GM21825 (cell line): ENCODE measurements at regions not wholly inside any gene's neighbourhood (a gene's known extent, or its start where the extent isn't known, plus 50 kb on each side); places are given as distances from the start of the nearest gene placed in this dataset.

Source experiments
- ATAC-seq: cut with Tn5 transposase; IDR thresholded peaks from one replicate; pipeline ENCODE4 v1.9.1; 2021; ENCODE audit warnings: mild to moderate bottlenecking, moderate library complexity; ENCODE audit not compliant: unreplicated experiment

DNA sequence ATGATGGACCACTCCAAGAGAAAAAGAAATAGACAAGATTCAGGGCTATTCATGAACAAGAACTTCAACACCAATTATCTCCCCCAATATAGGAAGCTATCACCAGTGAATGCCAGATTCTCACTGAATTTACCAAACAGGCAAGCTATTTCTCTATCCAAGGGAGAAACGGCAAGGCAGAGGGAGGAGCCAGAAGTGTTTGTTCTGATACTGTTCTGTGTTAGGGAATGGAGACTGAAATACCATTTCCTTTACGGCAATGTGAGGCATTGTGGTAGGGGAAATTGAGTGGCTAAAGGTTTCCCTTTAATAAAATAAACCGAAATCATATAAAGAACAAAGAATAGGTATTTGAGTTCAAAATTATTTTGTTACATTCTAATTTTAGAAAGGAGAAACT is 68.0 kb upstream of the ALDH1A1 start:
- no peak for ATAC-seq

DNA sequence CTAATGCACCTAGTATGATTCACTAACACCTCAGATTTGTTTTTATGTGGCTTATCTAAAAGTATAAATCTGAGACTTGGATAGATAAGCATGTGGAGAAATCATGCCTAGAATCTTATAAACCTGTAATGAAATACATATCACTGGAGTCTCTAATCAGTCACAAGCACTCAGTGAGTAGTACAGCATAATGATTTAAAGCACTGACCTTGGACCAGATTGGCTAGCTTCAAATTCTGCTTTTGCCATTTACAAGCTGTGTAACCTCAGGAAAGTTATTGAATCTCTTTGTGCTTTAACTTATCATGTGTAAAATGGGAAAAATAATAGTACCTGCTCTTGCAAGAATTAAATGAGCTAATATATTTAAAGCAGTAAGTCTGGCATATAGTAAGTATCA is 61.2 kb upstream of the ALDH1A1 start:
- no peak for ATAC-seq

DNA sequence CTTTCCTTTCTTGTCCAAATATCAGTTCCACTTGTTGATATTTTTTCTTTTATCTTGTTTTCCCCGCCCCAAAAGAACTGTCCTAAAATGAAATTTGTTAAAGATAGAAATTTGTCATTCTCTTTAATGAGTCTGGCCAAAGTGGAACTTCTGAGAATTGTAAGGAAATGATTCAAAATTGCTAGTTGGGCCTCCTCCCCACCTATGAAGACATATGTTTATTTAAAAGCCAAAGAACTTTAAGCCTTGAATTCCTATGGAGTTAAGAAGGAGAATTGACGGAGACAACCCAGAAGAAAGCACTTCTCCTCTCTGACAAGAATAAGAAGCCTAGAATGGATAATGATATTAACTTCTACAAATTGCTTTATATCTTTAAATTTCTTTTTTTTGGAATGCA is 59.1 kb upstream of the ALDH1A1 start:
- no peak for ATAC-seq

DNA sequence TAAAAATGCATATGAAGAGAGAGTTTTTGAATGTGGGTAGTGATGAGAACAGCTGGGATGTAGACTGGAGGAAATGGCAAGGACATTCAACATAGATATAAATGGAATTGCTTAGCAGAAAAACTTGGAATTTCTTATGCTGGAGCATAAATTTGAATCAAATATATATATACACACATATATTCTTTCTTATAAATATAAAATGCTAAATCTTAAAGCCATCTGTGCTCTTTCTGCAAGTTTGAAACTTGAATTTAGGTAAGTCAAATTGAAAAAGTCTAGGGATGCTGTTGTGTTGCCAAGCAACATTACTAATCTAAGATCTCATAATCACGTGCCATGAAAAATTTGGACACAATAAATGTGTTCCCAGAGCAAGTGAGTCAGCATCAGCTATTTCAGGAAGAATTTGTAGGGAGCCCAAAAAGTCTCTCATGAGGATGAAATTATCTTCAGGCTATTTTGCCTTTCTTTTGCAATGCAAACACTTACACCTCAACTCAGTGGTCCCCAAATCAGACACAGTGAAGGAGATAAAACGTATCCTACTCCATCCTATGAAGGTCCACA is 58.4 kb upstream of the ALDH1A1 start:
- ATAC-seq = no peak

DNA sequence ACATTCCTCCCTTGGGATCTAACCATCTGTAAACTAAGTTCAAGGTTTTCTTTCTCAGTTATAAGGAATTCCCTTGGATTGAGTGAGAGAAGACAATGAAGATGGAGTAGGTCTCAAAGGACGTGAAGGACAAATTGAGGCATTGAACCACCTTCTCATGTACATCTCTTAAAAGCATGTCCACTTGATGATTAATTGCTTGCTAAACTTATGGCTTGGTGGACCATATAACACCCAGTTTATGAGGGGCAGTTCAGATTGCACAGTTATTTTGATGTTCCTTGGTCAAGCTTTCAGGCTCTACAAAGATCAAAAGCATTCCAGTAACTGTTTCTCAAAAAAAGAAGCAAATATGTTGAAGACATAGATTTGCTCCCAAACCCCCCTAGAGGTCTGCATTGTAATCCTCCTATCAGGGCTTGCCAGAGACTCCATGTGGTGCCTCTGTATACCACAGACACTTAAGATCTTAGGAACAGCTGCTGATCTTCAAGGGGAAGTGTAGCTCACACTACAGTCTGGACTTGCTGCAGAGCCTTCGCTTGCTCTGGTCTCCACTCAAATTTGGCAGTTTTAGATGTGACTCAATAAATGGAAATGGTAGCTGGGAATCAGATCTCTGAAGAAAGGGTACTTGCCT is 56.9 kb upstream of the ALDH1A1 start:
- no peak for ATAC-seq

DNA sequence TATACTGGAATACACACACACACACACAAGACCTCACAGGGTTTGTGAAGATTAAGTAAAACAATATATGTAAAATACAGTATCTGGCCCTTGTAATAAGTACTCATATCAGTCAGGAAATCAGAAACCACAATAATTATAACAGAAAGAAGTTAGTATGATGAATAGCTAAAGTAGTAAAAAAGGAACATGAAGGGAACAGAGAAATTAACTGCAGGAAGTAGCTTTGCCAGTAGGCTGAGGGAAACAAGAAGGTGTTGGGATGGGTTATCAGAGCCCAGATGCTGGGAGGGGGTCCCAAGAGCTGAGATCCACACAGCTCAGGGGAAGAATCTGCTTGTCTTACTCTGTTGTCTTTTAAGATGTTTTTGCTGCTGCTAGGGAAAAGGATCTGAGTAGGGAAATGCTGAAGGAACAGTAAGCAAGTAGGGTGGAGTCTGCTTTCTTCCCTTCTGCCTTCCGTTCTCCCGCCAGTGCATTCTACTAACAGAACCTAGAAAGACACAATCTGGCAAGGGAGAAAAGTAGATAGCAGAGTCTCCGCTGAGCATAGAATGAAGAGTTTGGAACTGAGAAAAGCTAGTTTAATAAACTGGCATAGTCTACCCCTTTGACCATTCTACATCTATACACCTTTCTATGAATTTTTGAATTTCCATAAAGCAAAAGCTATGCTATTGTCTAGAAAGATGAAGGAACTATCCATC is 55.3 kb upstream of the ALDH1A1 start:
- no peak for ATAC-seq

DNA sequence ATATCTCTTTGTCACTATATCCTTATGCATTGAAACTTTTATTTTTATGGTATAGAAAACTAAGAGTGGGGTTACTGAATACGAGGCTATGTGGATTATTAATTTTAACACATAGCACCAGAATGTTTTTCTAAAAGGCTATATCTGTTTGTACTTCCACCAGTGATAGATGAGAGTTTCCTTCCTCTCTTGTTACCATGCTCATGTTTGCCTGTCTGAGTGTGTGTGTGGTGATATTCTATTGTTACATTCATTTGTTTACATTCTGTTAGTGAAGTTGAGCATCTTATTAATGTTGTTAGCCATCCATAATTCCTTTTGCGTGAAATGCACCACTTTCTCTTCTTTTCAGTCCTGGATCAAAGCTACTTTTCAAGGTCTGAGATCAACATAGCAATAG is 54.1 kb upstream of the ALDH1A1 start:
- no peak for ATAC-seq
